ENCODE measurements at regions not wholly inside any gene's neighbourhood (a gene's known extent, or its start where the extent isn't known, plus 50 kb on each side); places are given as distances from the start of the nearest gene placed in this dataset.

GRCh38 chr2:126429103-126429502, 226.9 kb upstream of the GYPC start:
- Histone ChIP-seq H3K9ac (ENCODE audit: low read length) (no peak overlapping the region), H3K79me1 (replicated peaks; ENCODE audit: low read length, poor library complexity, severe bottlenecking) (no peaks in the 10 kb centered on the region), H4K8ac (ENCODE audit: low read length) (no peak overlapping the region), H3K18ac (ENCODE audit: low read depth in 1 of 2, low read length in 2 of 2) (no peak overlapping the region), H3K14ac (ENCODE audit: low read length in 2 of 2) (no peak overlapping the region), H3K27me3 (ENCODE audit: control insufficient read depth in 1 of 2, insufficient read depth in 1 of 2, low read length in 2 of 2) (no peaks in the 10 kb centered on the region), H2BK15ac (ENCODE audit: low read depth, poor library complexity, severe bottlenecking) (no peak overlapping the region), H3K36me3 (ENCODE audit: control insufficient read depth in 1 of 2, insufficient read depth in 2 of 2, low read depth in 1 of 2, low read length in 2 of 2) (no peaks in the 10 kb centered on the region), H3K4me2 (ENCODE audit: low read length, poor library complexity, severe bottlenecking) (no peak overlapping the region), H3K4ac (ENCODE audit: low read depth in 1 of 2, low read length in 2 of 2) (no peak overlapping the region), H3K23ac (ENCODE audit: low read length in 2 of 2) (no peak overlapping the region), H3K4me1 (ENCODE audit: control insufficient read depth, insufficient read depth, low read depth, low read length) (no peaks in the 10 kb centered on the region), H3K4me3 (ENCODE audit: insufficient read depth in 1 of 2, low read depth in 1 of 2, low read length in 2 of 2) (no peak overlapping the region), H3K9me3 (ENCODE audit: control insufficient read depth, low read length) (peaks cover 5% of the 10 kb centered on the region), H2BK120ac (ENCODE audit: low read depth, low read length) (no peak overlapping the region), H2BK12ac (ENCODE audit: low read length in 2 of 2) (no peak overlapping the region), H4K91ac (ENCODE audit: low read length) (no peak overlapping the region), H2BK5ac (ENCODE audit: low read depth, low read length, poor library complexity, severe bottlenecking) (no peak overlapping the region), H2AK5ac (ENCODE audit: low read length, severe bottlenecking) (no peak overlapping the region), H2AFZ (ENCODE audit: low read depth, low read length) (no peak overlapping the region), H3K27ac (ENCODE audit: low read length, poor library complexity, severe bottlenecking) (no peak overlapping the region)
- DNase-seq = no peak

GRCh38 chr2:126431136-126431535, 224.8 kb upstream of the GYPC start:
- no peak overlapping the region for H3K9ac ChIP-seq (ENCODE audit: low read length)
- no peaks in the 10 kb centered on the region for H3K27me3 ChIP-seq (ENCODE audit: control insufficient read depth in 1 of 2, insufficient read depth in 1 of 2, low read length in 2 of 2)
- H2BK120ac ChIP-seq (ENCODE audit: low read depth, low read length) = no peak overlapping the region
- no peak overlapping the region for H2AK5ac ChIP-seq (ENCODE audit: low read length, severe bottlenecking)
- H4K8ac ChIP-seq (ENCODE audit: low read length) = no peak overlapping the region
- no peak overlapping the region for H2BK5ac ChIP-seq (ENCODE audit: low read depth, low read length, poor library complexity, severe bottlenecking)
- H3K4me2 ChIP-seq (ENCODE audit: low read length, poor library complexity, severe bottlenecking) = no peak overlapping the region
- H2BK15ac ChIP-seq (ENCODE audit: low read depth, poor library complexity, severe bottlenecking) = no peak overlapping the region
- no peak for DNase-seq
- H3K36me3 ChIP-seq (ENCODE audit: control insufficient read depth in 1 of 2, insufficient read depth in 2 of 2, low read depth in 1 of 2, low read length in 2 of 2) = no peaks in the 10 kb centered on the region
- no peak overlapping the region for H3K4me3 ChIP-seq (ENCODE audit: insufficient read depth in 1 of 2, low read depth in 1 of 2, low read length in 2 of 2)
- no peaks in the 10 kb centered on the region for H3K4me1 ChIP-seq (ENCODE audit: control insufficient read depth, insufficient read depth, low read depth, low read length)
- H4K91ac ChIP-seq (ENCODE audit: low read length) = no peak overlapping the region
- WGBS = 78% methylated on average over 2 of the region's 4 CpGs
- no peak overlapping the region for H3K23ac ChIP-seq (ENCODE audit: low read length in 2 of 2)
- no peak overlapping the region for H3K14ac ChIP-seq (ENCODE audit: low read length in 2 of 2)
- no peak overlapping the region for H2AFZ ChIP-seq (ENCODE audit: low read depth, low read length)
- no peak overlapping the region for H3K27ac ChIP-seq (ENCODE audit: low read length, poor library complexity, severe bottlenecking)
- no peaks in the 10 kb centered on the region for H3K9me3 ChIP-seq (ENCODE audit: control insufficient read depth, low read length)
- no peaks in the 10 kb centered on the region for H3K79me1 ChIP-seq (replicated peaks; ENCODE audit: low read length, poor library complexity, severe bottlenecking)
- H3K18ac ChIP-seq (ENCODE audit: low read depth in 1 of 2, low read length in 2 of 2) = no peak overlapping the region
- no peak overlapping the region for H2BK12ac ChIP-seq (ENCODE audit: low read length in 2 of 2)
- no peak overlapping the region for H3K4ac ChIP-seq (ENCODE audit: low read depth in 1 of 2, low read length in 2 of 2)

GRCh38 chr2:126436411-126436810, 219.5 kb upstream of the GYPC start:
- no peak overlapping the region for H2BK12ac ChIP-seq (ENCODE audit: low read length in 2 of 2)
- WGBS = no CpG with 5 or more reads among the region's 1 CpG
- H3K4ac ChIP-seq (ENCODE audit: low read depth in 1 of 2, low read length in 2 of 2) = no peak overlapping the region

GRCh38 chr2:126437016-126437415, 218.9 kb upstream of the GYPC start:
- no peak overlapping the region for H4K91ac ChIP-seq (ENCODE audit: low read length)
- WGBS = 75% methylated on average over 6 of the region's 6 CpGs
- H4K8ac ChIP-seq (ENCODE audit: low read length) = no peak overlapping the region

More at GRCh38 chr2:126436411-126436810, 219.5 kb upstream of the GYPC start:
- Histone ChIP-seq H3K9me3 (ENCODE audit: control insufficient read depth, low read length) (no peaks in the 10 kb centered on the region), H3K14ac (ENCODE audit: low read length in 2 of 2) (no peak overlapping the region), H2BK15ac (ENCODE audit: low read depth, poor library complexity, severe bottlenecking) (no peak overlapping the region), H3K18ac (ENCODE audit: low read depth in 1 of 2, low read length in 2 of 2) (no peak overlapping the region), H3K36me3 (ENCODE audit: control insufficient read depth in 1 of 2, insufficient read depth in 2 of 2, low read depth in 1 of 2, low read length in 2 of 2) (no peaks in the 10 kb centered on the region), H3K4me3 (ENCODE audit: insufficient read depth in 1 of 2, low read depth in 1 of 2, low read length in 2 of 2) (no peak overlapping the region), H2AFZ (ENCODE audit: low read depth, low read length) (no peak overlapping the region), H4K8ac (ENCODE audit: low read length) (no peak overlapping the region), H3K9ac (ENCODE audit: low read length) (no peak overlapping the region), H2BK5ac (ENCODE audit: low read depth, low read length, poor library complexity, severe bottlenecking) (no peak overlapping the region), H4K91ac (ENCODE audit: low read length) (no peak overlapping the region), H3K23ac (ENCODE audit: low read length in 2 of 2) (no peak overlapping the region), H2BK120ac (ENCODE audit: low read depth, low read length) (no peak overlapping the region), H2AK5ac (ENCODE audit: low read length, severe bottlenecking) (no peak overlapping the region), H3K27ac (ENCODE audit: low read length, poor library complexity, severe bottlenecking) (no peak overlapping the region), H3K4me1 (ENCODE audit: control insufficient read depth, insufficient read depth, low read depth, low read length) (no peaks in the 10 kb centered on the region), H3K79me1 (replicated peaks; ENCODE audit: low read length, poor library complexity, severe bottlenecking) (no peaks in the 10 kb centered on the region), H3K27me3 (ENCODE audit: control insufficient read depth in 1 of 2, insufficient read depth in 1 of 2, low read length in 2 of 2) (no peaks in the 10 kb centered on the region), H3K4me2 (ENCODE audit: low read length, poor library complexity, severe bottlenecking) (no peak overlapping the region)
- DNase-seq = no peak

More at GRCh38 chr2:126437016-126437415, 218.9 kb upstream of the GYPC start:
- Histone ChIP-seq H3K14ac (ENCODE audit: low read length in 2 of 2) (no peak overlapping the region), H3K27ac (ENCODE audit: low read length, poor library complexity, severe bottlenecking) (no peak overlapping the region), H2BK15ac (ENCODE audit: low read depth, poor library complexity, severe bottlenecking) (no peak overlapping the region), H3K4me1 (ENCODE audit: control insufficient read depth, insufficient read depth, low read depth, low read length) (no peaks in the 10 kb centered on the region), H3K79me1 (replicated peaks; ENCODE audit: low read length, poor library complexity, severe bottlenecking) (no peaks in the 10 kb centered on the region), H3K36me3 (ENCODE audit: control insufficient read depth in 1 of 2, insufficient read depth in 2 of 2, low read depth in 1 of 2, low read length in 2 of 2) (no peaks in the 10 kb centered on the region), H3K18ac (ENCODE audit: low read depth in 1 of 2, low read length in 2 of 2) (no peak overlapping the region), H3K9me3 (ENCODE audit: control insufficient read depth, low read length) (no peaks in the 10 kb centered on the region), H2BK12ac (ENCODE audit: low read length in 2 of 2) (no peak overlapping the region), H3K4ac (ENCODE audit: low read depth in 1 of 2, low read length in 2 of 2) (no peak overlapping the region), H3K4me2 (ENCODE audit: low read length, poor library complexity, severe bottlenecking) (no peak overlapping the region), H2BK120ac (ENCODE audit: low read depth, low read length) (no peak overlapping the region), H3K9ac (ENCODE audit: low read length) (no peak overlapping the region), H3K4me3 (ENCODE audit: insufficient read depth in 1 of 2, low read depth in 1 of 2, low read length in 2 of 2) (no peak overlapping the region), H2AK5ac (ENCODE audit: low read length, severe bottlenecking) (no peak overlapping the region), H2AFZ (ENCODE audit: low read depth, low read length) (no peak overlapping the region), H2BK5ac (ENCODE audit: low read depth, low read length, poor library complexity, severe bottlenecking) (no peak overlapping the region), H3K23ac (ENCODE audit: low read length in 2 of 2) (no peak overlapping the region), H3K27me3 (ENCODE audit: control insufficient read depth in 1 of 2, insufficient read depth in 1 of 2, low read length in 2 of 2) (no peaks in the 10 kb centered on the region)
- no peak for DNase-seq
